ENCODE measurements at regions not wholly inside any gene's neighbourhood (a gene's known extent, or its start where the extent isn't known, plus 50 kb on each side); places are given as distances from the start of the nearest gene placed in this dataset.

- Histone ChIP-seq H3K4me1 (no peaks in the 10 kb centered on the region), H3K4me3 (no peak overlapping the region), H3K9me3 (peaks cover 0 to 8% (median 0%) of the 10 kb centered on the region in 8 donors), H3K27ac (no peak overlapping the region), H3K27me3 (replicated peaks in 1 of 7) (no peaks in the 10 kb centered on the region), H3K36me3 (no peaks in the 10 kb centered on the region)
- DNase-seq = no peak
- intact Hi-C loops (cut with DNase I; ENCODE audit: low total_unique reads) = no loop called here
- 69 to 85% (median 75%) methylated on average over 1 of the region's 1 CpG for WGBS, 5 donors
- TF ChIP-seq POLR2A (IDR thresholded peaks at IDR 0.05) (no peak), CTCF (IDR thresholded peaks at IDR 0.05 in 8 of 11, conservative IDR thresholded peaks at IDR 0.05 in 3 of 11) (no peak), POLR2AphosphoS5 (IDR thresholded peaks at IDR 0.05) (no peak)
Measured at GRCh38 chr1:81156887-81157286, 643.8 kb upstream of the ADGRL2 start.

GRCh38 chr1:81155131-81155530 lies 645.6 kb upstream of the ADGRL2 start:
- H3K4me1 ChIP-seq = no peaks in the 10 kb centered on the region
- TF ChIP-seq POLR2AphosphoS5 (IDR thresholded peaks at IDR 0.05) (no peak), POLR2A (IDR thresholded peaks at IDR 0.05) (no peak), CTCF (IDR thresholded peaks at IDR 0.05 in 8 of 11, conservative IDR thresholded peaks at IDR 0.05 in 3 of 11) (no peak)
- intact Hi-C loops (cut with DNase I; ENCODE audit: low total_unique reads) = no loop called here
- H3K36me3 ChIP-seq = no peaks in the 10 kb centered on the region
- H3K9me3 ChIP-seq = no peaks in the 10 kb centered on the region
- no peak overlapping the region for H3K4me3 ChIP-seq
- 87 to 96% (median 90%) methylated on average over 1 of the region's 1 CpG for WGBS, 5 donors
- DNase-seq = no peak
- no peaks in the 10 kb centered on the region for H3K27me3 ChIP-seq (replicated peaks in 1 of 7)
- no peak overlapping the region for H3K27ac ChIP-seq

- no peak for DNase-seq
Measured at GRCh38 chr1:81151206-81151605, 649.5 kb upstream of the ADGRL2 start.

GRCh38 chr1:81149649-81150325 lies 650.9 kb upstream of the ADGRL2 start:
- no peaks in the 10 kb centered on the region for H3K36me3 ChIP-seq
- H3K4me3 ChIP-seq = no peak overlapping the region
- no peaks in the 10 kb centered on the region for H3K4me1 ChIP-seq
- DNase-seq = no peak
- no peak overlapping the region for H3K27ac ChIP-seq
- H3K9me3 ChIP-seq = no peaks in the 10 kb centered on the region
- TF ChIP-seq POLR2A (IDR thresholded peaks at IDR 0.05) (no peak), CTCF (IDR thresholded peaks at IDR 0.05 in 8 of 11, conservative IDR thresholded peaks at IDR 0.05 in 3 of 11) (no peak), POLR2AphosphoS5 (IDR thresholded peaks at IDR 0.05) (no peak)
- WGBS, 5 donors = 65 to 81% (median 71%) methylated on average over 2 of the region's 2 CpGs
- H3K27me3 ChIP-seq (replicated peaks in 1 of 7) = no peaks in the 10 kb centered on the region
- intact Hi-C loops (cut with DNase I; ENCODE audit: low total_unique reads) = no loop called here

More at GRCh38 chr1:81151206-81151605, 649.5 kb upstream of the ADGRL2 start:
- WGBS, 5 donors = 0 to 20% (median 7%) methylated on average over 1 of the region's 1 CpG
- Histone ChIP-seq H3K4me1 (no peaks in the 10 kb centered on the region), H3K36me3 (no peaks in the 10 kb centered on the region), H3K27me3 (replicated peaks in 1 of 7) (no peaks in the 10 kb centered on the region), H3K27ac (no peak overlapping the region), H3K9me3 (no peaks in the 10 kb centered on the region), H3K4me3 (no peak overlapping the region)
- TF ChIP-seq CTCF (IDR thresholded peaks at IDR 0.05 in 8 of 11, conservative IDR thresholded peaks at IDR 0.05 in 3 of 11) (no peak), POLR2A (IDR thresholded peaks at IDR 0.05) (no peak)
- intact Hi-C loops (cut with DNase I; ENCODE audit: low total_unique reads) = no loop called here
